H7 (cell line): ENCODE measurements at regions not wholly inside any gene's neighbourhood (a gene's known extent, or its start where the extent isn't known, plus 50 kb on each side); places are given as distances from the start of the nearest gene placed in this dataset.

ENCODE experiments used
- DNase-seq: peaks from one replicate; pipeline ENCODE4 v3.0.0; 2012
- H3K27me3 ChIP-seq: 2 replicates; pipeline ENCODE4 v1.6.0; 2011; ENCODE audit warnings: mild to moderate bottlenecking, low read length; ENCODE audit not compliant: control insufficient read depth, insufficient read depth
- H3K36me3 ChIP-seq: replicated peaks from 2 replicates; pipeline ENCODE4 v1.5.1; 2011; ENCODE audit warnings: low read length; ENCODE audit not compliant: control insufficient read depth, insufficient read depth
- H3K4me3 ChIP-seq: 2 replicates; pipeline ENCODE4 v1.5.1; 2011; ENCODE audit warnings: low read depth, mild to moderate bottlenecking, control low read depth, low read length, moderate library complexity; ENCODE audit not compliant: insufficient read depth

- H3K27me3 ChIP-seq, result no peaks in the 10 kb centered on the region
- no peak for DNase-seq
- H3K36me3 ChIP-seq, result no peaks in the 10 kb centered on the region
- H3K4me3 ChIP-seq, result no peak overlapping the region
These were observed 1541.1 kb downstream of the UQCRFS1 start for GRCh38 chr19:27671876-27672275.

- Histone ChIP-seq H3K27me3 (no peaks in the 10 kb centered on the region), H3K36me3 (no peaks in the 10 kb centered on the region), H3K4me3 (no peak overlapping the region)
- no peak for DNase-seq
These were observed 1552.5 kb downstream of the UQCRFS1 start for GRCh38 chr19:27660428-27660827.

GRCh38 chr19:27657271-27658051 is 1555.5 kb downstream of the UQCRFS1 start:
- Histone ChIP-seq H3K36me3 (no peaks in the 10 kb centered on the region), H3K27me3 (no peaks in the 10 kb centered on the region), H3K4me3 (no peak overlapping the region)
- no peak for DNase-seq

- Histone ChIP-seq H3K4me3 (no peak overlapping the region), H3K36me3 (no peaks in the 10 kb centered on the region), H3K27me3 (no peaks in the 10 kb centered on the region)
- DNase-seq, result no peak
These were observed 1558.5 kb downstream of the UQCRFS1 start for GRCh38 chr19:27654266-27654990.

- no peaks in the 10 kb centered on the region for H3K36me3 ChIP-seq
- no peak for DNase-seq
- no peak overlapping the region for H3K4me3 ChIP-seq
- no peaks in the 10 kb centered on the region for H3K27me3 ChIP-seq
These were observed 1560.2 kb downstream of the UQCRFS1 start for GRCh38 chr19:27652796-27653195.

- no peak for DNase-seq
- no peaks in the 10 kb centered on the region for H3K36me3 ChIP-seq
- H3K4me3 ChIP-seq, result no peak overlapping the region
- H3K27me3 ChIP-seq, result no peaks in the 10 kb centered on the region
These were observed 1560.7 kb downstream of the UQCRFS1 start for GRCh38 chr19:27652281-27652680.

- Histone ChIP-seq H3K36me3 (no peaks in the 10 kb centered on the region), H3K4me3 (no peak overlapping the region), H3K27me3 (no peaks in the 10 kb centered on the region)
- DNase-seq, result no peak
These were observed 1565.5 kb downstream of the UQCRFS1 start for GRCh38 chr19:27647423-27647822.

GRCh38 chr19:27635401-27635800 is 1577.5 kb downstream of the UQCRFS1 start:
- DNase-seq, result no peak
- Histone ChIP-seq H3K4me3 (no peak overlapping the region), H3K27me3 (no peaks in the 10 kb centered on the region), H3K36me3 (no peaks in the 10 kb centered on the region)

- Histone ChIP-seq H3K27me3 (no peaks in the 10 kb centered on the region), H3K36me3 (no peaks in the 10 kb centered on the region), H3K4me3 (no peak overlapping the region)
- DNase-seq, result no peak
These were observed 1594.9 kb downstream of the UQCRFS1 start for GRCh38 chr19:27618006-27618405.

- H3K36me3 ChIP-seq, result no peaks in the 10 kb centered on the region
- H3K4me3 ChIP-seq, result no peak overlapping the region
- no peak for DNase-seq
- no peaks in the 10 kb centered on the region for H3K27me3 ChIP-seq
These were observed 1632.0 kb downstream of the UQCRFS1 start for GRCh38 chr19:27580906-27581305.
